ENCODE measurements at regions not wholly inside any gene's neighbourhood (a gene's known extent, or its start where the extent isn't known, plus 50 kb on each side); places are given as distances from the start of the nearest gene placed in this dataset.

DNA sequence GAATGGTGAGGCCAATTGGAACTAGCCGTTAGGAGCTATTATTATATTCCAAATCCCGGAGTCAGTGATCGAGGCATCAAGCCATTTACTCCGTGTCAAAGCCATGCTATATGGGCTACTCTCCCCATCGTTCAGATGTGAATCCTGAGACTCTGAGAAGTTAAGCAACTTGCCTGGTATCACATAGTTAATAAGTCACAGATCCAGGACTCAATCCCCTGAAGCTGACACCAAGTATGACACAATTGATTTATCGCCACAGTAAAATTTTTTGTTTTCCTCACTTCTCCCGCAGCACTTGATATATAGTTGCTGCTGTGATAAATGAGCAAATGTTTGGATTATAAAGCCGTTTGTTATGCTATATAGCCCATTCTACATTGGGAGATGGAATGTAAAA lies 50.8 kb upstream of the TSHZ2 start:
- TF ChIP-seq, protein P1, sequence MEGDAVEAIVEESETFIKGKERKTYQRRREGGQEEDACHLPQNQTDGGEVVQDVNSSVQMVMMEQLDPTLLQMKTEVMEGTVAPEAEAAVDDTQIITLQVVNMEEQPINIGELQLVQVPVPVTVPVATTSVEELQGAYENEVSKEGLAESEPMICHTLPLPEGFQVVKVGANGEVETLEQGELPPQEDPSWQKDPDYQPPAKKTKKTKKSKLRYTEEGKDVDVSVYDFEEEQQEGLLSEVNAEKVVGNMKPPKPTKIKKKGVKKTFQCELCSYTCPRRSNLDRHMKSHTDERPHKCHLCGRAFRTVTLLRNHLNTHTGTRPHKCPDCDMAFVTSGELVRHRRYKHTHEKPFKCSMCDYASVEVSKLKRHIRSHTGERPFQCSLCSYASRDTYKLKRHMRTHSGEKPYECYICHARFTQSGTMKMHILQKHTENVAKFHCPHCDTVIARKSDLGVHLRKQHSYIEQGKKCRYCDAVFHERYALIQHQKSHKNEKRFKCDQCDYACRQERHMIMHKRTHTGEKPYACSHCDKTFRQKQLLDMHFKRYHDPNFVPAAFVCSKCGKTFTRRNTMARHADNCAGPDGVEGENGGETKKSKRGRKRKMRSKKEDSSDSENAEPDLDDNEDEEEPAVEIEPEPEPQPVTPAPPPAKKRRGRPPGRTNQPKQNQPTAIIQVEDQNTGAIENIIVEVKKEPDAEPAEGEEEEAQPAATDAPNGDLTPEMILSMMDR (conservative IDR thresholded peaks at IDR 0.05; ENCODE audit: low read length) = no peak
- TF ChIP-seq EZH2phosphoT487 (IDR thresholded peaks at IDR 0.05; ENCODE audit: borderline replicate concordance) = no peak
